Suprapubic skin (tissue), 3 donors: ENCODE measurements at regions not wholly inside any gene's neighbourhood (a gene's known extent, or its start where the extent isn't known, plus 50 kb on each side); places are given as distances from the start of the nearest gene placed in this dataset.

Source experiments
- EP300 ChIP-seq: sonication (generic); formaldehyde crosslinking; IDR thresholded peaks from one replicate; pipeline ENCODE4 v1.6.1; 2017; ENCODE audit warnings: antibody characterized with exemption
- TF ChIP-seq, protein P1 (sequence below), 2 donors: fragments of 200-600 bp in 1 of 2; fragments of 450-650 bp in 1 of 2; sonication (generic) in 1 of 2; IDR thresholded peaks; one replicate each; pipeline ENCODE4 v1.5.1; 2016 to 2019; ENCODE audit warnings: antibody characterized with exemption in 2 of 2, mild to moderate bottlenecking in 1 of 2, moderate library complexity in 1 of 2

DNA sequence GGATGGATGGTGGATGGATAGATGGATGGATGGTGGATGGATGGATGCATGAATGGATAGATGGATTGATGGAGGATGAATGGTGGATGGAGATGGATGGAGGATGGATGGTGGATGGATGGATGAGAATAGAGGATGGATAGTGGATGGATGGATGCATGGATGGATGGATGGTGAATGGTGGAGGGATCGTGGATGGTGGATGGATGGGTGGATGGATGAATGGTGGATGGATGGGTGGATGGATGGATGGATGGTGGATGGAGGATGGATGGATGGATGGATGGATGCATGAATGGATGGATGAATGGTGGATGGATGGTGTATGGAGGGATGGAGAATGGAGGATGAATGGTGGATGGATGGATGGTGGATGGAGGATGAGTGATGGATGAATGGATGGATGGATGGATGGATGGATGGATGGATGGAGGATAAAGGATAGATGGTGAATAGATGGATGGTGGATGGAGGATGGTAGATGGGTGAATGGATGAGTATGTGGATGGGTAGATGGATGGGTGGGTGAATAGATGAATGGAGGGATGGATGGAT lies 76.3 kb downstream of the PDGFA start:
- TF ChIP-seq, protein P1, sequence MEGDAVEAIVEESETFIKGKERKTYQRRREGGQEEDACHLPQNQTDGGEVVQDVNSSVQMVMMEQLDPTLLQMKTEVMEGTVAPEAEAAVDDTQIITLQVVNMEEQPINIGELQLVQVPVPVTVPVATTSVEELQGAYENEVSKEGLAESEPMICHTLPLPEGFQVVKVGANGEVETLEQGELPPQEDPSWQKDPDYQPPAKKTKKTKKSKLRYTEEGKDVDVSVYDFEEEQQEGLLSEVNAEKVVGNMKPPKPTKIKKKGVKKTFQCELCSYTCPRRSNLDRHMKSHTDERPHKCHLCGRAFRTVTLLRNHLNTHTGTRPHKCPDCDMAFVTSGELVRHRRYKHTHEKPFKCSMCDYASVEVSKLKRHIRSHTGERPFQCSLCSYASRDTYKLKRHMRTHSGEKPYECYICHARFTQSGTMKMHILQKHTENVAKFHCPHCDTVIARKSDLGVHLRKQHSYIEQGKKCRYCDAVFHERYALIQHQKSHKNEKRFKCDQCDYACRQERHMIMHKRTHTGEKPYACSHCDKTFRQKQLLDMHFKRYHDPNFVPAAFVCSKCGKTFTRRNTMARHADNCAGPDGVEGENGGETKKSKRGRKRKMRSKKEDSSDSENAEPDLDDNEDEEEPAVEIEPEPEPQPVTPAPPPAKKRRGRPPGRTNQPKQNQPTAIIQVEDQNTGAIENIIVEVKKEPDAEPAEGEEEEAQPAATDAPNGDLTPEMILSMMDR (IDR thresholded peaks at IDR 0.05) = no peak
- TF ChIP-seq EP300 = no peak
